ENCODE measurements at regions not wholly inside any gene's neighbourhood (a gene's known extent, or its start where the extent isn't known, plus 50 kb on each side); places are given as distances from the start of the nearest gene placed in this dataset.

GRCh38 chr1:30404341-30404740 lies 319.0 kb downstream of the MATN1 start:
- TF ChIP-seq, protein P1, sequence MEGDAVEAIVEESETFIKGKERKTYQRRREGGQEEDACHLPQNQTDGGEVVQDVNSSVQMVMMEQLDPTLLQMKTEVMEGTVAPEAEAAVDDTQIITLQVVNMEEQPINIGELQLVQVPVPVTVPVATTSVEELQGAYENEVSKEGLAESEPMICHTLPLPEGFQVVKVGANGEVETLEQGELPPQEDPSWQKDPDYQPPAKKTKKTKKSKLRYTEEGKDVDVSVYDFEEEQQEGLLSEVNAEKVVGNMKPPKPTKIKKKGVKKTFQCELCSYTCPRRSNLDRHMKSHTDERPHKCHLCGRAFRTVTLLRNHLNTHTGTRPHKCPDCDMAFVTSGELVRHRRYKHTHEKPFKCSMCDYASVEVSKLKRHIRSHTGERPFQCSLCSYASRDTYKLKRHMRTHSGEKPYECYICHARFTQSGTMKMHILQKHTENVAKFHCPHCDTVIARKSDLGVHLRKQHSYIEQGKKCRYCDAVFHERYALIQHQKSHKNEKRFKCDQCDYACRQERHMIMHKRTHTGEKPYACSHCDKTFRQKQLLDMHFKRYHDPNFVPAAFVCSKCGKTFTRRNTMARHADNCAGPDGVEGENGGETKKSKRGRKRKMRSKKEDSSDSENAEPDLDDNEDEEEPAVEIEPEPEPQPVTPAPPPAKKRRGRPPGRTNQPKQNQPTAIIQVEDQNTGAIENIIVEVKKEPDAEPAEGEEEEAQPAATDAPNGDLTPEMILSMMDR (IDR thresholded peaks at IDR 0.05) = no peak
- TF ChIP-seq POLR2A (IDR thresholded peaks at IDR 0.05) = no peak

All from ovary (tissue), 3 donors.